ENCODE measurements at regions not wholly inside any gene's neighbourhood (a gene's known extent, or its start where the extent isn't known, plus 50 kb on each side); places are given as distances from the start of the nearest gene placed in this dataset.
A peak's percentile ranks its signal among the peaks of the same experiment; 100 is the strongest.

GRCh38 chr22:22346401-22347107 lies 102.0 kb downstream of the VPREB1 start:
- no peak for ATAC-seq

- ATAC-seq, result no peak
Measured at GRCh38 chr22:22348127-22348814, 103.7 kb downstream of the VPREB1 start.

- ATAC-seq, result no peak
Measured at GRCh38 chr22:22348815-22349454, 104.3 kb downstream of the VPREB1 start.

GRCh38 chr22:22349455-22349836 lies 104.9 kb downstream of the VPREB1 start:
- no peak for ATAC-seq

GRCh38 chr22:22351366-22351765 lies 106.8 kb downstream of the VPREB1 start:
- ATAC-seq, result no peak

- ATAC-seq, result no peak
Measured at GRCh38 chr22:22352371-22352999, 107.9 kb downstream of the VPREB1 start.

GRCh38 chr22:22355096-22355834 lies 110.7 kb downstream of the VPREB1 start:
- no peak for ATAC-seq

GRCh38 chr22:22357024-22357883 lies 112.7 kb downstream of the VPREB1 start:
- ATAC-seq, result peak; percentile 72 to 79

- no peak for ATAC-seq
Measured at GRCh38 chr22:22358152-22358551, 113.6 kb downstream of the VPREB1 start.

GRCh38 chr22:22358686-22359085 lies 114.1 kb downstream of the VPREB1 start:
- ATAC-seq, result no peak

- ATAC-seq, result no peak
Measured at GRCh38 chr22:22359465-22359864, 114.9 kb downstream of the VPREB1 start.

GRCh38 chr22:22360014-22360413 lies 115.4 kb downstream of the VPREB1 start:
- ATAC-seq, result no peak

GRCh38 chr22:22362311-22362710 lies 117.7 kb downstream of the VPREB1 start:
- no peak for ATAC-seq

GRCh38 chr22:22362936-22363335 lies 118.3 kb downstream of the VPREB1 start:
- ATAC-seq, result no peak

GRCh38 chr22:22364207-22364606 lies 119.6 kb downstream of the VPREB1 start:
- ATAC-seq, result no peak

- no peak for ATAC-seq
Measured at GRCh38 chr22:22366537-22366936, 122.0 kb downstream of the VPREB1 start.

GRCh38 chr22:22368516-22368915 lies 123.9 kb downstream of the VPREB1 start:
- ATAC-seq, result no peak

GRCh38 chr22:22369219-22369963 lies 124.8 kb downstream of the VPREB1 start:
- ATAC-seq, result peak in 1 of 2 donors; percentile 27

- ATAC-seq, result no peak
Measured at GRCh38 chr22:22369964-22370270, 125.3 kb downstream of the VPREB1 start.

- ATAC-seq, result no peak
Measured at GRCh38 chr22:22371031-22371541, 126.5 kb downstream of the VPREB1 start.

- no peak for ATAC-seq
Measured at GRCh38 chr22:22372086-22372485, 127.5 kb downstream of the VPREB1 start.

Measured in activated CD4-positive, CD25-positive, alpha-beta regulatory T cell treated with anti-CD3 and anti-CD28 coated beads, Interleukin-2, amount 50 U/mL, for 24 hours (primary cell).